ENCODE measurements at regions not wholly inside any gene's neighbourhood (a gene's known extent, or its start where the extent isn't known, plus 50 kb on each side); places are given as distances from the start of the nearest gene placed in this dataset.

- H3K36me3 ChIP-seq (ENCODE audit: control insufficient read depth, insufficient read depth, low read length) = no peaks in the 10 kb centered on the region
- ChIA-PET CTCF (no interaction called here), POLR2A (no interaction called here)
- no peaks in the 10 kb centered on the region for H3K27me3 Mint-ChIP-seq (ENCODE audit: insufficient read depth, unreplicated experiment)
- no TSS peak for BruUV-seq (replicated peaks)
- no peak overlapping the region for H3K4me3 Mint-ChIP-seq (ENCODE audit: unreplicated experiment)
- no peak overlapping the region for H3K27ac Mint-ChIP-seq (ENCODE audit: unreplicated experiment)
- no peak for DNase-seq
- no peaks in the 10 kb centered on the region for H3K9me3 ChIP-seq
- no peaks in the 10 kb centered on the region for H3K9me3 Mint-ChIP-seq (ENCODE audit: unreplicated experiment)
- no peaks in the 10 kb centered on the region for H3K4me1 ChIP-seq
- no peaks in the 10 kb centered on the region for H3K36me3 Mint-ChIP-seq (ENCODE audit: insufficient read depth, unreplicated experiment)
- TF ChIP-seq CTCF (IDR thresholded peaks at IDR 0.05; ENCODE audit: insufficient read depth in 1 of 2, low read depth in 1 of 2, low read length in 1 of 2, severe bottlenecking in 1 of 2, unreplicated experiment in 1 of 2) = no peak
- no peak overlapping the region for H3K4me3 ChIP-seq (ENCODE audit: low read depth, low read length)
- no peaks in the 10 kb centered on the region for H3K27me3 ChIP-seq (replicated peaks; ENCODE audit: control insufficient read depth, insufficient read depth, low read length)
- intact Hi-C loops (cut with micrococcal nuclease; ENCODE audit: unreplicated experiment) = loop anchor here (10.0 kb wide), 2 partner anchors 213 to 747 kb away; partner anchors contain the start of gene DPH6
- H3K4me1 Mint-ChIP-seq (ENCODE audit: low read depth, unreplicated experiment) = peaks cover 7% of the 10 kb centered on the region
These were observed 211.8 kb upstream of the DPH6 start for GRCh38 chr15:35757765-35758164.

- TF ChIP-seq CTCF (IDR thresholded peaks at IDR 0.05; ENCODE audit: insufficient read depth in 1 of 2, low read depth in 1 of 2, low read length in 1 of 2, severe bottlenecking in 1 of 2, unreplicated experiment in 1 of 2) = no peak
- Mint-ChIP-seq H3K36me3 (ENCODE audit: insufficient read depth, unreplicated experiment) (no peaks in the 10 kb centered on the region), H3K27ac (ENCODE audit: unreplicated experiment) (no peak overlapping the region), H3K27me3 (ENCODE audit: insufficient read depth, unreplicated experiment) (no peaks in the 10 kb centered on the region), H3K4me1 (ENCODE audit: low read depth, unreplicated experiment) (peaks cover under 1% of the 10 kb centered on the region), H3K9me3 (ENCODE audit: unreplicated experiment) (no peaks in the 10 kb centered on the region), H3K4me3 (ENCODE audit: unreplicated experiment) (no peak overlapping the region)
- H3K36me3 ChIP-seq (ENCODE audit: control insufficient read depth, insufficient read depth, low read length) = no peaks in the 10 kb centered on the region
- intact Hi-C loops (cut with micrococcal nuclease; ENCODE audit: unreplicated experiment) = no loop called here
- no peaks in the 10 kb centered on the region for H3K9me3 ChIP-seq
- ChIA-PET CTCF (interaction anchor here (0.6 kb wide), 1 partner anchor 1250 kb away, joined by 3 read pairs; no protein-coding TSS in a partner anchor), POLR2A (no interaction called here)
- H3K4me3 ChIP-seq (ENCODE audit: low read depth, low read length) = no peak overlapping the region
- DNase-seq = no peak
- H3K4me1 ChIP-seq = no peaks in the 10 kb centered on the region; the same call in 1 of the 2 replicates
- BruUV-seq (replicated peaks) = no TSS peak
- no peaks in the 10 kb centered on the region for H3K27me3 ChIP-seq (replicated peaks; ENCODE audit: control insufficient read depth, insufficient read depth, low read length)
These were observed 218.9 kb upstream of the DPH6 start for GRCh38 chr15:35764661-35765519.

GRCh38 chr15:35768949-35769348, 223.0 kb upstream of the DPH6 start:
- H3K27me3 Mint-ChIP-seq (ENCODE audit: insufficient read depth, unreplicated experiment) = no peaks in the 10 kb centered on the region
- Histone ChIP-seq H3K36me3 (ENCODE audit: control insufficient read depth, insufficient read depth, low read length) (no peaks in the 10 kb centered on the region), H3K4me3 (ENCODE audit: low read depth, low read length) (no peak overlapping the region), H3K9me3 (no peaks in the 10 kb centered on the region), H3K27me3 (replicated peaks; ENCODE audit: control insufficient read depth, insufficient read depth, low read length) (no peaks in the 10 kb centered on the region), H3K4me1 (no peaks in the 10 kb centered on the region; the same call in 1 of the 2 replicates)
- H3K36me3 Mint-ChIP-seq (ENCODE audit: insufficient read depth, unreplicated experiment) = no peaks in the 10 kb centered on the region
- DNase-seq = no peak
- no peak for TF ChIP-seq CTCF (IDR thresholded peaks at IDR 0.05; ENCODE audit: insufficient read depth in 1 of 2, low read depth in 1 of 2, low read length in 1 of 2, severe bottlenecking in 1 of 2, unreplicated experiment in 1 of 2)
- BruUV-seq (replicated peaks) = no TSS peak
- ChIA-PET CTCF (no interaction called here), POLR2A (no interaction called here)
- intact Hi-C loops (cut with micrococcal nuclease; ENCODE audit: unreplicated experiment) = no loop called here
- no peak overlapping the region for H3K27ac Mint-ChIP-seq (ENCODE audit: unreplicated experiment)
- no peak overlapping the region for H3K4me3 Mint-ChIP-seq (ENCODE audit: unreplicated experiment)
- H3K4me1 Mint-ChIP-seq (ENCODE audit: low read depth, unreplicated experiment) = peaks cover 6% of the 10 kb centered on the region
- no peaks in the 10 kb centered on the region for H3K9me3 Mint-ChIP-seq (ENCODE audit: unreplicated experiment)

Measured in Caco-2 (cell line).